ENCODE measurements at regions not wholly inside any gene's neighbourhood (a gene's known extent, or its start where the extent isn't known, plus 50 kb on each side); places are given as distances from the start of the nearest gene placed in this dataset.

DNA sequence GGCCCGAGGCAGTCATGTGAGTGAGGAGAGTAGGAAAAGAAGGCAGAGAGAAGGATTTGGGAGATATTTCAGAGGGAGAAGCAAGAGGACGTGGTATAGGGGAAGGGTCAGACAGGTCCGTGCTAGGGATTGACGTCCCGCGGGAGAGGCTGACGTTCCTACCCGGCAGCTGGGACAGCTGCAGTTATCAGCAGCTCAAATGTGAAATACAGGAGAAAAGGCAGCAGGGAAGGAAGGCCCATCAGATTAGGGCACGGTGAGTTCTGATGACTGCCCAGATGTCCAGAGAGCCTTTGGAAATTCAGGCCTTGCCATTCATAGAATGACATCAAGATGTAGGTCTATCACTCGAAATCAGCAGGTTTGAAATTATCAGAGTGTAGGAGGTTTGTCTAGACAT lies 88.4 kb downstream of the IRS2 start:
- TF ChIP-seq, protein P1, sequence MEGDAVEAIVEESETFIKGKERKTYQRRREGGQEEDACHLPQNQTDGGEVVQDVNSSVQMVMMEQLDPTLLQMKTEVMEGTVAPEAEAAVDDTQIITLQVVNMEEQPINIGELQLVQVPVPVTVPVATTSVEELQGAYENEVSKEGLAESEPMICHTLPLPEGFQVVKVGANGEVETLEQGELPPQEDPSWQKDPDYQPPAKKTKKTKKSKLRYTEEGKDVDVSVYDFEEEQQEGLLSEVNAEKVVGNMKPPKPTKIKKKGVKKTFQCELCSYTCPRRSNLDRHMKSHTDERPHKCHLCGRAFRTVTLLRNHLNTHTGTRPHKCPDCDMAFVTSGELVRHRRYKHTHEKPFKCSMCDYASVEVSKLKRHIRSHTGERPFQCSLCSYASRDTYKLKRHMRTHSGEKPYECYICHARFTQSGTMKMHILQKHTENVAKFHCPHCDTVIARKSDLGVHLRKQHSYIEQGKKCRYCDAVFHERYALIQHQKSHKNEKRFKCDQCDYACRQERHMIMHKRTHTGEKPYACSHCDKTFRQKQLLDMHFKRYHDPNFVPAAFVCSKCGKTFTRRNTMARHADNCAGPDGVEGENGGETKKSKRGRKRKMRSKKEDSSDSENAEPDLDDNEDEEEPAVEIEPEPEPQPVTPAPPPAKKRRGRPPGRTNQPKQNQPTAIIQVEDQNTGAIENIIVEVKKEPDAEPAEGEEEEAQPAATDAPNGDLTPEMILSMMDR (IDR thresholded peaks at IDR 0.05; ENCODE audit: insufficient read depth, low read depth, low read length) = no peak
- TF ChIP-seq EZH2 (IDR thresholded peaks at IDR 0.05; ENCODE audit: insufficient read depth, low read length) = no peak
